EH (cell line): ENCODE measurements at regions not wholly inside any gene's neighbourhood (a gene's known extent, or its start where the extent isn't known, plus 50 kb on each side); places are given as distances from the start of the nearest gene placed in this dataset.
"Not testable (repeated sequence)": the region's sequence is repeated elsewhere in the genome, so short reads cannot be mapped to it uniquely, and the experiment has no call there.

Source experiments
- DNase-seq: peaks from one replicate; pipeline ENCODE4 v3.0.0-alpha.2; 2015; ENCODE audit warnings: low read depth

GRCh38 chr9:32004431-32005076 lies 379.9 kb upstream of the ACO1 start:
- no peak for DNase-seq

DNA sequence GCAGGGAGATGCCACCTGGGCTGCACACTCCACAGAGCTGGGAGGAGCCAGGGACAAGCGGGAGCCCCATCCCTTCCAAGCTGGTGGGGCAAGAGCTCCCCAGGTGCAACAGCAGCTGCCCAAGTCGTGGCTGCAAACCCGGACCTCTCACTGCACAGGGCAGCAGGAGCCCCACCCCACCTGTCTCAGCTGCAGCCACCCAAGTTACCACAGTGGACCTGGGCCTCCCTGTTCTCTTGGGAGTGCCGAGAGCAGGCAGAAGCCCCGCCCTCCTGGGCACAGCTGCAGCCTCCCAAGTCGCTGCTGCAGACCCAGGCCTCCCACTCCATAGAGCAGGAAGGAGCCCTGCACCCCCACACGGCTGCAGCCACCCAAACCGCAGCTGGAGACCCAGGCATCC lies 374.1 kb upstream of the ACO1 start:
- DNase-seq = no peak

GRCh38 chr9:32011049-32011448 lies 373.4 kb upstream of the ACO1 start:
- DNase-seq = no peak

GRCh38 chr9:32015795-32016194 lies 368.6 kb upstream of the ACO1 start:
- no peak for DNase-seq

DNA sequence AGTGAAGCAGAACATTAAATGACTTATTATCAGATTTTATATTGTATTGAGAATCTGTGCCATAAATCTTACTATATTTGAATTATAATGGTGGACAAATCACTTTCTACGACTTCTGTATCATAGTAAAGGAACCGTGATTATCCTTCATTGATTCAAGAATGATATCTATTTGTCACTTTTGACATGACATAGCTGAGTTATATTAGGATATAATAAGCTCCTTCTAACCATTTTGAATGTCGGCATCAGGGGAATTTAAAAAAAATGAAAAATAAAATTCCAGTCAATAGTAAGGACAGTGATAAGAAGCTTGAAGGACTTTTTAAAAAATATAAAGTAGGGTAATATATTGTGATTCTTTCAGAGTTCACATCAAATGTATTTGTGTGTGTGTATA lies 338.9 kb upstream of the ACO1 start:
- DNase-seq = no peak

- no peak for DNase-seq
Measured at GRCh38 chr9:32067261-32067660, 317.2 kb upstream of the ACO1 start.

- no peak for DNase-seq
Measured at GRCh38 chr9:32069169-32069813, 315.2 kb upstream of the ACO1 start.

DNA sequence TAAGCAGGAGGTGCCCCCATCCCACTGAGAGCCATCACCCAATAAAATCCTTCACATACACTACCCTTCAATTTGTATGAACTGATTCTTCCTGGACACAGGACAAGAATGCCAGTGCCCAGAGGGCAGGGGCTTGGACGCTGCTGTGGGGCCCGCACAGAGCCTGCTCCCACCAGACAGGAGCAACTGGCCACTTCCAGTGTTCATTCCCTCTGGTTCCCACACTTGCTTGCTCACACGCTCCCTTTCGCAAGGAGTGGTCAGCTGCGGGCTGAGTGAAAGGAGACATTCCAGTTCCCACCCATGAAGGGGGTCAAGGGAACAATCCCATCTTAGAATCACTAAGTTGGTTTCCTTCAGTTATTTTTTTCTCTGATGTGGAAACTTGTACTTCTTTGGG lies 314.5 kb upstream of the ACO1 start:
- DNase-seq = no peak

DNA sequence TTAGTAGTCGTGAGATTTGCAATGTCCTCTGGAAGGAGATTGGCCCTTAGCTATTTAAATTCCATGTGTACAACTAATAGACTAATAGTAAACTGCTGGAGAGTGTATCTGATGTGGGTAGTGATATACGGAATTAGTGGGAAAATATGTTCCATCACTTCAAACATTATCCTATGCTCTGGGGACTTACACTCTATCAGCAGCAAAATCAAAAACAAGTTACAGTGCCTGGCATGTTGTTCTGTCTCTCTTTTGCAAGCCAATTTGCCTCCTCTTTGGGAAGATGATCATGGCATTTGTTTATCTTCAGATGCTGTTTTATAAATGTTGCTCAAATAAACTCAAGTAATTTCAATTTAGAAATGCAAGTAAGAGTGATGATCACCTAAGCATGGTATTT lies 311.9 kb upstream of the ACO1 start:
- no peak for DNase-seq

DNA sequence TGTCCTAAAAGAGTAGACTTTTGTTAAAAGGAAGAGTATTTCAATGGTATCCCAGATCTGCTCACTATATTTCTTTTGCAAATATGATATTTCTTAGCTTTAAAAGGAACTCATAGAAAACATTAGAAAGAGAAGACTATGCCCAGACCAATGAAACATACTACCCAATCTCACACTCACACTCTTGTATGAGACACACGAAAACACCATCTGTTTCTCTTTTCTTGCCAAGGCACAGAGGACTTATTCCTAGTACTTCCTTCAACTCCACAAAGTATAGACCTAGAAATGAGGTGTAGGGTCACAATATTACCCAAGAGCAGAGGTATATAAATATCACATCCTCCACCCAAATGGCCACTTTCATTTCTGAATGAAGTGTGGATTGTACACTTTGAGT lies 292.4 kb upstream of the ACO1 start:
- no peak for DNase-seq

GRCh38 chr9:32117291-32117690 lies 267.2 kb upstream of the ACO1 start:
- no peak for DNase-seq

GRCh38 chr9:32128546-32128945 lies 255.9 kb upstream of the ACO1 start:
- DNase-seq = no peak

DNA sequence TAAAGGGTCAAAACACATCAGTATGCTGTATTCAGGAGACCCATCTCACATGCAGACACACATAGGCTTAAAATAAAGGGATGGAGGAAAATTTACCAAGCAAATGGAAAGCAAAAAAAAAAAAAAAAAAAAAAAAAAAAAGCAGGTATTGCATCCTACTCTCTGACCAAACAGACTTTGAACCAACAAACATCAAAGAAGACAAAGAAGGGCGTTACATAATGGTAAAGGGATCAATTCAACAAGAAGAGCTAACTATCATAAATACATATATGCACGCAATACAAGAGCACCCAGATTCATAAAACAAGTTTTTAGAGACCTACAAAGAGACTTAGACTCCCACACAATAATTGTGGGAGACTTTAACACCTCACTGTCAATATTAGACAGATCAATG lies 253.7 kb upstream of the ACO1 start:
- not testable (repeated sequence) for DNase-seq

DNA sequence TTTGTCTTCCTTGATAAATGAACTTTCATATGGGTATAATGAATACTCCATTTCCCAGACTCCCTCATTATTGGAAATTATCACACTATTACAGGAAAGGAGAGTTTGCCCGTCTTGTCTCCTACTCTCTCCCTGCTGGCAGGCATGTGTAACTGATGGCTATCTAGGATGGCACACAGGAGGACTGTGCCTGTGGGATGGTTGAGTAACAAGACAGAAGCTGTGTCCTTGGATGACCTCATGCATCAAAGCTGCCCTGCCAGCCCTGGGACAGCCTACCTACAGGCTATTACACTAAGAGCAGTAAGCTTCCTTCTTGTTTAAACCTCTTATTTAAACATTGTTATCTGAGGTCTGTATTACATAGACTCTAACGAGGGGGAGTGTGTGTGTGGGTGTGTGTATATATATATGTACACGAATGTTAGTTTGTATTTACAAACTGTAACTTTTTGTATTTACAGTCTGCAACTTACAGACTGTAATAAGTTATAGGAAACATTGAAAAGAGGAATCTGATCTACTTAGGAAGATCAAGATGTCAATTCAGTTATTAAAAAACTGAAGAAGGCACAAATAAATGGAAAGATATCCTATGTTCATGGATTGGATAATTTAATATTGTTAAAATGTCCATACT lies 247.6 kb upstream of the ACO1 start:
- no peak for DNase-seq

DNA sequence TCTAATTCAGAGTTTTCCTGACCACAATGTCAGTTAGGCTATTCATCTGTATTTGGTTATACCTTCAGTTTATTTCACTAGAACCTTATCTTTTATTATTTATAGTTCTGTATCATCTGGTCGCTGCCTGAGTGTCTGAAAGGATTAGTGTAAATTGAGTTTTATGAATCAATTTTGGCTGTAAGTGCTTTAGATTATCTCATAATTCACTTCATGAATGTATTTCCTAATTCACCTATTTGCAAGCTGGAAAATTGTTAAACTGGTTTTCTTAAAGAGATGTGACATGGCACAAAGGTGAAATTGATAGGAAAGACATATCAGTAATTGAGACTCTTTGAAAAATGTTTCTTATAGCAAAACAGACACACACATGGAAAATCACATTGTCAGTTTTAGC lies 242.4 kb upstream of the ACO1 start:
- no peak for DNase-seq

- not testable (repeated sequence) for DNase-seq
Measured at GRCh38 chr9:32148553-32148952, 235.9 kb upstream of the ACO1 start.

- no peak for DNase-seq
Measured at GRCh38 chr9:32161209-32161608, 223.2 kb upstream of the ACO1 start.

GRCh38 chr9:32161720-32162119 lies 222.7 kb upstream of the ACO1 start:
- DNase-seq = no peak

DNA sequence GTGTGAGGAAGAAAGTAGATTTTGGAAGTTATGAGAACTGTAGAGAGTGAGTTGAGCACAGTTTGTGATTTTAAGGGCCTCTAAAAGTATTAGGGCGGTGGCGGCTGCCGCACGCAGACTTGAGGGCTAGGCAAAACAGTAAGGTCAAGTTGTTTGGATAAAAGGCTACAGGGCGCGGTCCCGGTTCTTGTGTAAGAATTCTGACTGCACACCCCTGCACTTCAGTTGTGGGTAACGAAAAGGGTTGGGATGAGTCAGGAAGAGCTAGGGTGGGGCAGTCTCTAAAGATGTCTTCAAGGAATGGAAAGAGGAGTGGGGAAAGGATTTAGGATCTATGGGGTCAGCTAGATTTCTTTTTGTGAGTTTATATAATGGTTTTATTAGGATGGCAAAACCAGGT lies 218.1 kb upstream of the ACO1 start:
- not testable (repeated sequence) for DNase-seq

- no peak for DNase-seq
Measured at GRCh38 chr9:32171339-32171738, 213.1 kb upstream of the ACO1 start.

- DNase-seq = no peak
Measured at GRCh38 chr9:32172256-32172655, 212.2 kb upstream of the ACO1 start.

- DNase-seq = no peak
Measured at GRCh38 chr9:32177396-32177795, 207.0 kb upstream of the ACO1 start.

DNA sequence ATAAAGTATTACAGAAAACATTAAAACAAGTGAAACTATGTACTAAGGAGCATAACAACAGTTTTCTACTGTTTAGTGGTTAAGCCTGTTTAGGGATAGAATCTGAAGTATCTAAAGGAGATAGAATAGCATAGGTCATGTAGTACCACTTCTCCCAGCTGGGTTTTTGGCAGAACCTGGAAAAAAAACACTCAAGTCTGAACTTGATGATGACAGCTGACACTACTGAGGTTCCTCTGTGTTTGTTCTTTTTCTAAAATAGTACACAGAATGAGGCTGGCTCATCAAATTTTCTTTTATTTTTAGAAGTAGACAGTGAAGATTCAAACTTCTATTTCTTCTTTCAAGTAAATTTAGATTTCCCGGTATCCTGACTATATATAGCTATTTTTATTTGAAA lies 203.8 kb upstream of the ACO1 start:
- no peak for DNase-seq

GRCh38 chr9:32200241-32200640 lies 184.2 kb upstream of the ACO1 start:
- no peak for DNase-seq
